ENCODE measurements at regions not wholly inside any gene's neighbourhood (a gene's known extent, or its start where the extent isn't known, plus 50 kb on each side); places are given as distances from the start of the nearest gene placed in this dataset.
"Not testable (repeated sequence)": the region's sequence is repeated elsewhere in the genome, so short reads cannot be mapped to it uniquely, and the experiment has no call there.

- Histone ChIP-seq H3K9me3 (no peaks in the 10 kb centered on the region), H3K27me3 (replicated peaks; ENCODE audit: insufficient read depth) (no peaks in the 10 kb centered on the region), H3K4me3 (no peak overlapping the region), H3K4me1 (ENCODE audit: control insufficient read depth in 1 of 2, low read depth in 2 of 2) (no peaks in the 10 kb centered on the region), H3K36me3 (no peaks in the 10 kb centered on the region), H3K27ac (no peak overlapping the region)
- DNase-seq (ENCODE audit: low spot score), result no peak
- no peak for TF ChIP-seq CTCF (IDR thresholded peaks at IDR 0.05)
- ATAC-seq (ENCODE audit: insufficient number of reproducible peaks, low FRiP score, low read depth), result no peak
Observed at GRCh38 chr18:40159141-40160017, 1795.7 kb upstream of the PIK3C3 start.

GRCh38 chr18:40157120-40157519 is 1797.9 kb upstream of the PIK3C3 start:
- no peak for TF ChIP-seq CTCF (IDR thresholded peaks at IDR 0.05)
- Histone ChIP-seq H3K9me3 (no peaks in the 10 kb centered on the region), H3K36me3 (no peaks in the 10 kb centered on the region), H3K4me1 (ENCODE audit: control insufficient read depth in 1 of 2, low read depth in 2 of 2) (no peaks in the 10 kb centered on the region), H3K27ac (no peak overlapping the region), H3K27me3 (replicated peaks; ENCODE audit: insufficient read depth) (no peaks in the 10 kb centered on the region), H3K4me3 (no peak overlapping the region)
- no peak for ATAC-seq (ENCODE audit: insufficient number of reproducible peaks, low FRiP score, low read depth)
- DNase-seq (ENCODE audit: low spot score), result no peak

- no peaks in the 10 kb centered on the region for H3K4me1 ChIP-seq (ENCODE audit: control insufficient read depth in 1 of 2, low read depth in 2 of 2)
- no peaks in the 10 kb centered on the region for H3K9me3 ChIP-seq
- no peaks in the 10 kb centered on the region for H3K36me3 ChIP-seq
- DNase-seq (ENCODE audit: low spot score) (no peak), ATAC-seq (ENCODE audit: insufficient number of reproducible peaks, low FRiP score, low read depth) (no peak)
- H3K27me3 ChIP-seq (replicated peaks; ENCODE audit: insufficient read depth), result no peaks in the 10 kb centered on the region
- H3K4me3 ChIP-seq, result no peak overlapping the region
- no peak for TF ChIP-seq CTCF (IDR thresholded peaks at IDR 0.05)
- H3K27ac ChIP-seq, result no peak overlapping the region
Observed at GRCh38 chr18:40152859-40153258, 1802.2 kb upstream of the PIK3C3 start.

- H3K27ac ChIP-seq, result no peak overlapping the region
- DNase-seq (ENCODE audit: low spot score), result no peak
- H3K27me3 ChIP-seq (replicated peaks; ENCODE audit: insufficient read depth), result no peaks in the 10 kb centered on the region
- TF ChIP-seq CTCF (IDR thresholded peaks at IDR 0.05), result no peak
- no peak overlapping the region for H3K4me3 ChIP-seq
- ATAC-seq (ENCODE audit: insufficient number of reproducible peaks, low FRiP score, low read depth), result no peak
- no peaks in the 10 kb centered on the region for H3K36me3 ChIP-seq
- H3K9me3 ChIP-seq, result no peaks in the 10 kb centered on the region
- H3K4me1 ChIP-seq (ENCODE audit: control insufficient read depth in 1 of 2, low read depth in 2 of 2), result no peaks in the 10 kb centered on the region
Observed at GRCh38 chr18:40148960-40149359, 1806.1 kb upstream of the PIK3C3 start.

- Histone ChIP-seq H3K36me3 (no peaks in the 10 kb centered on the region), H3K4me1 (ENCODE audit: control insufficient read depth in 1 of 2, low read depth in 2 of 2) (no peaks in the 10 kb centered on the region), H3K27me3 (replicated peaks; ENCODE audit: insufficient read depth) (no peaks in the 10 kb centered on the region), H3K9me3 (no peaks in the 10 kb centered on the region), H3K27ac (no peak overlapping the region), H3K4me3 (no peak overlapping the region)
- ATAC-seq (ENCODE audit: insufficient number of reproducible peaks, low FRiP score, low read depth), result no peak
- DNase-seq (ENCODE audit: low spot score), result no peak
- no peak for TF ChIP-seq CTCF (IDR thresholded peaks at IDR 0.05)
Observed at GRCh38 chr18:40133253-40133652, 1821.8 kb upstream of the PIK3C3 start.

GRCh38 chr18:40132438-40132837 is 1822.6 kb upstream of the PIK3C3 start:
- H3K4me3 ChIP-seq; H3K36me3 ChIP-seq; H3K27me3 ChIP-seq (replicated peaks; ENCODE audit: insufficient read depth); H3K4me1 ChIP-seq (ENCODE audit: control insufficient read depth in 1 of 2, low read depth in 2 of 2); ATAC-seq (ENCODE audit: insufficient number of reproducible peaks, low FRiP score, low read depth); H3K9me3 ChIP-seq; DNase-seq (ENCODE audit: low spot score); H3K27ac ChIP-seq: not testable (repeated sequence)
